ENCODE measurements at regions not wholly inside any gene's neighbourhood (a gene's known extent, or its start where the extent isn't known, plus 50 kb on each side); places are given as distances from the start of the nearest gene placed in this dataset.

GRCh38 chr22:27159716-27160295 lies 502.4 kb downstream of the MIAT start:
- TF ChIP-seq CTCF (IDR thresholded peaks at IDR 0.05), result no peak
- TF ChIP-seq POLR2A (IDR thresholded peaks at IDR 0.05), result no peak

All from prostate gland (tissue), 2 donors.